Suprapubic skin (tissue), 4 donors: ENCODE measurements at regions not wholly inside any gene's neighbourhood (a gene's known extent, or its start where the extent isn't known, plus 50 kb on each side); places are given as distances from the start of the nearest gene placed in this dataset.

ENCODE experiments used
- DNase-seq, 2 donors: peaks; one replicate each; pipeline ENCODE4 v3.0.0-alpha.2; 2019; ENCODE audit warnings: low spot score in 2 of 2
- H3K27ac ChIP-seq: fragments of 200-600 bp; sonication (generic); one replicate; pipeline ENCODE4 v1.5.1; 2019
- H3K27me3 ChIP-seq: fragments of 200-600 bp; sonication (generic); one replicate; pipeline ENCODE4 v1.5.1; 2019
- H3K36me3 ChIP-seq: fragments of 200-600 bp; sonication (generic); one replicate; pipeline ENCODE4 v1.5.1; 2019
- H3K4me1 ChIP-seq: fragments of 200-600 bp; sonication (generic); one replicate; pipeline ENCODE4 v1.5.1; 2019
- H3K4me3 ChIP-seq: fragments of 200-600 bp; sonication (generic); one replicate; pipeline ENCODE4 v1.5.1; 2019; ENCODE audit warnings: mild to moderate bottlenecking
- H3K9me3 ChIP-seq: fragments of 200-600 bp; sonication (generic); one replicate; pipeline ENCODE4 v1.5.1; 2019
- CTCF ChIP-seq, 2 donors: fragments of 200-600 bp in 1 of 2; fragments of 450-650 bp in 1 of 2; sonication (generic) in 1 of 2; IDR thresholded peaks; one replicate each; pipeline ENCODE4 v1.5.1; 2016 to 2019; ENCODE audit warnings: antibody characterized with exemption in 2 of 2, mild to moderate bottlenecking in 1 of 2, moderate library complexity in 1 of 2
- EP300 ChIP-seq: sonication (generic); formaldehyde crosslinking; IDR thresholded peaks from one replicate; pipeline ENCODE4 v1.6.1; 2017; ENCODE audit warnings: antibody characterized with exemption
- POLR2A ChIP-seq, 2 donors: fragments of 450-650 bp; IDR thresholded peaks; one replicate each; pipeline ENCODE4 v1.6.1; 2017; ENCODE audit warnings: antibody characterized with exemption in 2 of 2, mild to moderate bottlenecking in 2 of 2, moderate library complexity in 2 of 2
- POLR2AphosphoS5 ChIP-seq, 3 donors: sonication (generic); formaldehyde crosslinking; IDR thresholded peaks; one replicate each; pipeline ENCODE4 v1.6.1; 2017; ENCODE audit warnings: antibody characterized with exemption in 3 of 3
- WGBS: methylation state at CpG from one replicate; pipeline ENCODE4 v1.1.5; 2018; 5-methylcytosine and 5-hydroxymethylcytosine counted together

DNA sequence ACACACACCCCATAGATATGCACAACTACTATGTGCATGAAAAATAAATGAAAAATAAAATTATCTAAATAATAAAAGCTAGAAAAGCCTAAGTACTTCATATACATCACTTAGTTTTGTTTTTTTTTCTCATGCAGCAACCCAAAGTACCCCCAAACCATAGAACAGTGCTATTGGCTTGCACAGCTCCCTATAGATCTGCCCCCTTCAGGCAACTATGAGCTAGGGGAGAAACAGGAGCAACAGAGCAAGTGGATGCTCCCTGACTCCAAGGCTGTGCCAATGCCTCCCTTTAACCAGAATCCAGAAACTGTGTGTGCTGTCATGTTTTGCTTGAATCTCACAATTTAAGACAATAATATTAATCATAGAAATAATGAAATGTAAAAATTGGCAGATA is 605.5 kb downstream of the TOX3 start:
- Histone ChIP-seq H3K27me3 (no peaks in the 10 kb centered on the region), H3K9me3 (no peaks in the 10 kb centered on the region), H3K4me3 (no peak overlapping the region), H3K27ac (no peak overlapping the region), H3K4me1 (peaks cover 8% of the 10 kb centered on the region), H3K36me3 (no peaks in the 10 kb centered on the region)
- no peak for TF ChIP-seq EP300
- TF ChIP-seq POLR2AphosphoS5 (IDR thresholded peaks at IDR 0.05): no peak
- no peak for TF ChIP-seq POLR2A (IDR thresholded peaks at IDR 0.05)
- no peak for TF ChIP-seq CTCF (IDR thresholded peaks at IDR 0.05)
- DNase-seq: no peak

DNA sequence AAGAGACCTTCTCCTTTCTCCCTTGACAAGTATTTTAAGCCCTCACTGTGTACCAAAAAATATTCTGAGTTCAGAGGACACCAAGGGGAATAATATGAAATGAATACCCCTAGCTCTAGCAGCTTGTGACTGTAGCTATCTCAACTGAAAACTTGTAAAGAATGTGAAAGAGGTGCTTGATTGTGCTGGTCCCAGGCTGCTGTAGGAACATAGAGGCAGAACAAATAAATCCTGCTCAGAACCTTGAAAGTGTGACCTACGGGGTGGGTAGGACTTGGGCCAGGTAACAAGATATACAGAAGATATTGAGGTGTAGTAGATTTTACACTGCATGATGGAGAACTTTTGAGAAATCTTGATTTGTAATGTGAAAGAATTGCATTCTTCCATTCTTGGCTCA is 606.8 kb downstream of the TOX3 start:
- DNase-seq: no peak
- Histone ChIP-seq H3K36me3 (no peaks in the 10 kb centered on the region), H3K4me3 (no peak overlapping the region), H3K4me1 (peaks cover 8% of the 10 kb centered on the region), H3K27me3 (no peaks in the 10 kb centered on the region), H3K27ac (no peak overlapping the region), H3K9me3 (no peaks in the 10 kb centered on the region)
- WGBS: 74% methylated on average over 1 of the region's 1 CpG
- TF ChIP-seq POLR2AphosphoS5 (IDR thresholded peaks at IDR 0.05): no peak
- no peak for TF ChIP-seq CTCF (IDR thresholded peaks at IDR 0.05)
- TF ChIP-seq EP300: no peak
- TF ChIP-seq POLR2A (IDR thresholded peaks at IDR 0.05): no peak

DNA sequence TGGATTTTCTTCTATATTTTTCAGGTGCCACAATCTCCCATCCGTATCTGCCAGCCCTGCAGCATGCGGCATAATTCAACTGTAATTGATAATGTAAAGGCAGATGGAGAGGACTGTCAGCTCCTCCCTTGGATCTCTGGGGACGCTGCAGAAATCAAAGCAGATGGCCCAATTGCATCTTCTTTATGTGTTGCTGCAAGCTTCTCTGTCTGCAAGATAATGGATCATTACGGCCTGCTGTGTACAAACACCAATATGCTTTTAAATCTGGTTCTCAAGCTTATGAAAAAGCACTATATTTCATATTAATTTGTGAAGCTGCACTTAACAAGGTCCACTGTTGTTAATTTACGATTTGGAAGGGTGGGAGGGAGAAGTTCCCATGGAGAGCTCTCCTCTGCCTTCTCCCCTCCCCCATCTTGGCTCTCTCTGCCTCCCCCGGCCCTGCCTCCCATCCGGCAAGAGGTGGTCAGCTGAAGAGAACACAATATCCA is 607.5 kb downstream of the TOX3 start:
- DNase-seq: no peak
- no peak overlapping the region for H3K4me3 ChIP-seq
- WGBS: 36% methylated on average over 7 of the region's 7 CpGs
- no peak overlapping the region for H3K27ac ChIP-seq
- TF ChIP-seq EP300 (no peak), CTCF (IDR thresholded peaks at IDR 0.05) (no peak), POLR2AphosphoS5 (IDR thresholded peaks at IDR 0.05) (no peak), POLR2A (IDR thresholded peaks at IDR 0.05) (no peak)
- H3K27me3 ChIP-seq: no peaks in the 10 kb centered on the region
- no peaks in the 10 kb centered on the region for H3K9me3 ChIP-seq
- no peaks in the 10 kb centered on the region for H3K36me3 ChIP-seq
- H3K4me1 ChIP-seq: peaks cover 8% of the 10 kb centered on the region

- no peak for DNase-seq
- TF ChIP-seq CTCF (IDR thresholded peaks at IDR 0.05) (no peak), POLR2AphosphoS5 (IDR thresholded peaks at IDR 0.05) (no peak), EP300 (no peak), POLR2A (IDR thresholded peaks at IDR 0.05) (no peak)
- no peaks in the 10 kb centered on the region for H3K9me3 ChIP-seq
- H3K4me1 ChIP-seq: peaks cover 8% of the 10 kb centered on the region
- WGBS: 31% methylated on average over 3 of the region's 3 CpGs
- H3K4me3 ChIP-seq: no peak overlapping the region
- H3K27me3 ChIP-seq: no peaks in the 10 kb centered on the region
- H3K36me3 ChIP-seq: no peaks in the 10 kb centered on the region
- no peak overlapping the region for H3K27ac ChIP-seq
Observed at GRCh38 chr16:51938861-51939260, 608.1 kb downstream of the TOX3 start.

DNA sequence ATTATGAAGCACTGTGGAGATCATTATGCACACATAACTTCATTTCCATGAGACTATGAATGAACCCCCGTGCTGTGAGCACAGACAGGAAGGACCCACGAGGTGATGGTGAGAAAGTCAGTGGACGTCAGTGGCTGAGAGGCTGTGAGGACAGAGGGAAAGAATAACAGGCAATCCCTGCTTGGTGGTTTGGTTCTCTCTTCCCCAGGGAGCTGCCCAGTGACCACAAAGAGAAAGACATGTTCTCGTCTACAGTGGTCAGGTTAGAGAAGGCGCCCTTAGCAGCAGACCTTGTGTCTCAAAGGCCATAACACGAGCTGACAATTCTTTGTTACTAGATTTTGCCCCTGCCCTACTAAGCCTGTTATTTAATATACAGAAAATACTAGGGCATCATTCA is 609.2 kb downstream of the TOX3 start:
- peaks cover 3% of the 10 kb centered on the region for H3K27me3 ChIP-seq
- no peaks in the 10 kb centered on the region for H3K36me3 ChIP-seq
- H3K4me1 ChIP-seq: peaks cover 8% of the 10 kb centered on the region
- H3K4me3 ChIP-seq: no peak overlapping the region
- H3K27ac ChIP-seq: no peak overlapping the region
- no peak for DNase-seq
- WGBS: 72% methylated on average over 6 of the region's 6 CpGs
- TF ChIP-seq EP300 (no peak), CTCF (IDR thresholded peaks at IDR 0.05) (no peak), POLR2A (IDR thresholded peaks at IDR 0.05) (no peak), POLR2AphosphoS5 (IDR thresholded peaks at IDR 0.05) (no peak)
- H3K9me3 ChIP-seq: no peaks in the 10 kb centered on the region
